DND-41 (cell line): ENCODE measurements at regions not wholly inside any gene's neighbourhood (a gene's known extent, or its start where the extent isn't known, plus 50 kb on each side); places are given as distances from the start of the nearest gene placed in this dataset.

Experiments used
- CTCF ChIP-seq: IDR thresholded peaks from 2 replicates; pipeline ENCODE4 v1.5.1; 2012; ENCODE audit warnings: borderline replicate concordance, low read length, moderate library complexity, mild to moderate bottlenecking; ENCODE audit not compliant: poor library complexity, severe bottlenecking; ENCODE audit errors: extremely low read depth
- EZH2 ChIP-seq: IDR thresholded peaks from 3 replicates; pipeline ENCODE4 v1.6.1; 2012; ENCODE audit warnings: borderline replicate concordance, low read depth, mild to moderate bottlenecking, moderate library complexity, low read length, inconsistent platforms; ENCODE audit not compliant: severe bottlenecking

GRCh38 chr9:126117158-126117425, 209.5 kb upstream of the MVB12B start:
- TF ChIP-seq CTCF (no peak), EZH2 (no peak)
